H1 (cell line): ENCODE measurements at regions not wholly inside any gene's neighbourhood (a gene's known extent, or its start where the extent isn't known, plus 50 kb on each side); places are given as distances from the start of the nearest gene placed in this dataset.

ENCODE experiments used
- EZH2 ChIP-seq: fragments of 200-600 bp; sonication (generic); IDR thresholded peaks from 2 replicates; pipeline ENCODE4 v1.7.1; 2012; ENCODE audit warnings: low read depth, mild to moderate bottlenecking, moderate library complexity, low read length, inconsistent platforms; ENCODE audit not compliant: severe bottlenecking
- FOSL1 ChIP-seq: IDR thresholded peaks from 2 replicates; pipeline ENCODE4 v1.6.1; 2011; ENCODE audit warnings: mild to moderate bottlenecking, low read depth, low read length, moderate library complexity; ENCODE audit not compliant: insufficient read depth
- GTF2F1 ChIP-seq: IDR thresholded peaks from 2 replicates; pipeline ENCODE4 v1.6.1; 2012; ENCODE audit warnings: low read depth, low read length, improper control_type of control experiment, borderline replicate concordance
- JUND ChIP-seq: IDR thresholded peaks from 2 replicates; pipeline ENCODE4 v1.6.1; 2011; ENCODE audit warnings: mild to moderate bottlenecking, improper control_type of control experiment, low read length
- TAF1 ChIP-seq: IDR thresholded peaks from 2 replicates; pipeline ENCODE4 v1.6.1; 2011; ENCODE audit warnings: mild to moderate bottlenecking, low read depth, low read length
- TCF12 ChIP-seq: IDR thresholded peaks from 2 replicates; pipeline ENCODE4 v1.6.1; 2011; ENCODE audit warnings: low read depth, mild to moderate bottlenecking, low read length

GRCh38 chr2:88832311-88832991 lies 141.0 kb downstream of the RPIA start:
- TF ChIP-seq EZH2 (no peak), JUND (no peak), TCF12 (no peak), TAF1 (no peak), GTF2F1 (no peak), FOSL1 (no peak)
